HG03139 (cell line): ENCODE measurements at regions not wholly inside any gene's neighbourhood (a gene's known extent, or its start where the extent isn't known, plus 50 kb on each side); places are given as distances from the start of the nearest gene placed in this dataset.

ENCODE experiments used
- ATAC-seq: cut with Tn5 transposase; IDR thresholded peaks from one replicate; pipeline ENCODE4 v1.9.1; 2021; ENCODE audit not compliant: unreplicated experiment

DNA sequence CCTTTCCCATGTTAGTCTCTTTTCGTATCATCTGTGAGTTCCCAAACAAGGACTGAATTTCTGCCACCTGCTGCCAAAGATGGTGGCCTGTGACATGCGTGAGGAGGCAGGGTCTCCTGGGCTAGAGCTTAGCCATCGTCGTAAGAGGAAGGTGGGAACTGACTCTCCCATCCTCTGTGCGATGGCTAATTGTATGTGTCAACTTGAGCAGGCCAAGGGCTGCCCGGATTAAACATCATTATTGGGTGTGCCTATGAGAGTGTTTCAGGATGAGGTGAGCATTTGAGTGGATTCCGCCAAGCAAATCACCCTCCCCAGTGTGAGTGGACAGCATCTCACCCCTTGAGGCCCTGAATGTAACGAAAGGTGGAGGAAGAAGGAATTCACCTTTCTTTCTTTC is 220.7 kb upstream of the DIO3 start:
- no peak for ATAC-seq

DNA sequence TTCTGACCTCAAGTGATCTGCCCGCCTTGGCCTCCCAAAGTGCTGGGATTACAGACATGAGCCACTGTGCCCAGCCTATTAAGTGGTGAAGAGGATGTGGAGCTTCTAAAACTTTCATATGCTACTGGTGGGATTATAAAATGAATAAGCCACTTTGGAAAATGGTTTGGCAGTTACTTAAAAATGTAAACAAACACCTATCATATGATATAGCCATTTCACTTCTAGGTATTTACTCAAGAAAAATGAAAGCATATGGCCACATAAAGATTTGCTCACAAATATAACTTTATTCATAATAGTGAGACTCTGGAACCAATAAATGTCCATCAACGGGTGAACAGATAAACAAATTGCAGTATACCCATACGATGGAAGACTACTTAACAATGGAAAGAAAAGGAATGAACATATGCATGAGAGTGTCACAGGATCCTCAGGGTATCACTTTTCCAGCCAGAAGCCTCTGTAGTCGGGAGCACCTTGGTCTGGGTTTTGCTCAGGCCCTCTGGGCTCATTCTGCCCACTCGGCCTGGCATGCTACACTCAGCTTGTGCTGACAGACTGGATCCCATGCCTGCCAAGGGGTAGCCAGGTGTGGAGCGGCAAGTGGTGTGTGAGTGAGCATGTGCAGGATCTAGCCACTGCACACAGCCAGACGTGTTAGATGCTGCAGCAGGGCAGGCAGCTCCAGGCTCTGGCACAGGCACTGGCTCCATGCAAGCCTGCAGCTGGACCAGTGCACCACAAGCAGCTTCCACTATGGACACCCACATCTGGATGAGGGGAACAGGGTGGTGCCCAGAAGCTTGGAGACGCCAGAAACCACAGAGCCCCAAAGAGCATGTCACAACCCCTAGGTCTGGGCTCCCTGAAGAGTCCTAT is 213.2 kb upstream of the DIO3 start:
- ATAC-seq, result no peak

DNA sequence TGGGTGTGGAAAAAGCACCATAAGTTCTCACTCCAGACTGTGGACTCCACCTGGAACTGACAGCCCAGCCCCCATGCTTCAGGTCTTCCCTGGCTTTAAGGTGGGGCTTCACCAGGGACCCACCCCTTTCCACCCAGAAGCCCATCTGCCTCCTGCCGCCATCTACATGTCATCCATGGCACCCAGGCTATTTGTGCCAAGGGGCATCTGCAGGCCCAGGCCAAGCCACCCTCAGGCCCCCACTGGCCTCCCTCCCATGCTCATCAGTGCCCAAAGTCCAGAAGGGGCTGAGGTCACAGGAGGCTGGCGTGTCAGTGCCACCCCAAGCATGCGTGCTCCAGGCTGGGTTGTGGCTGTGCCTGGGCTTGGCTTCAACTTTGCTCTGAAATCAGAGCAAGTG is 212.2 kb upstream of the DIO3 start:
- ATAC-seq, result no peak

GRCh38 chr14:101350021-101350420 is 211.3 kb upstream of the DIO3 start:
- no peak for ATAC-seq

- ATAC-seq, result no peak
These were observed 210.6 kb upstream of the DIO3 start for GRCh38 chr14:101350691-101351090.

- ATAC-seq, result no peak
These were observed 210.1 kb upstream of the DIO3 start for GRCh38 chr14:101351146-101351545.

DNA sequence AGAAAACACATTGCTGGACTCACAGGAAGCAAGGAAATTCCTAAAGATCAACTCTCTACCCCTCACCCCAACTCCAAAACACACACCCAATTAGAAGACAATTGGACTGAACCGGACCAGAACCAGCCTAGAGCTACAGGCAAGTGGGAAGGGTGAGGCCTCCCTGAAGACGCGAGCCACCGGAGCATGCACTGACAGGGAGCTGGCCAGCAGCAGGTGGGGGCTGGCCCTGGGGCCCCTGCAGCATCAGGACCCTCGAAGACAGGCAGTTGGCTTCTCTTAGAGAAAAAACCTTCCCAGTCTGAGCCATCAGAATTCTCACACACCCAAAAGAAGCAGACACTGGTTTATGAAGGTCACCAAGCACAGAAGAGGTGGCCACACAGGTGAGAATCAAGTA is 209.5 kb upstream of the DIO3 start:
- no peak for ATAC-seq

DNA sequence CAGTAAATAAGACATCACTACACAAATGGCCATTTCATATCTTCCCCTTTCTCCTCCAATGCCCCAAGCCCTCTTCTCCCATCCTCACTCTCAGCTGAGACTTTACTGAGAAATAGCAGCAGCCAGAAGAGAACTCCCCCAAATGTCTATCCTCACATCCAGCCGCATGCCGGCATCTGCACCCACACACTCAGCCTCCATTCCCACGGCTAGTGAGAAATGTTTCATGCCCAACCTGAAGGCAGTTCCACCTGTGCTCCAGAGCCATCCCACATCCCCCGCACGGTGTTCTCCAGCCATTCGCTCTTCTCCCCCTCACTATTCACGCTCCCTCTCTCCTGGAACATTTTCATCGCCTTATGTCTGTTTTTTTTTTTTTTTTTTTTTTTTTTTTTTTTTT is 208.7 kb upstream of the DIO3 start:
- no peak for ATAC-seq

DNA sequence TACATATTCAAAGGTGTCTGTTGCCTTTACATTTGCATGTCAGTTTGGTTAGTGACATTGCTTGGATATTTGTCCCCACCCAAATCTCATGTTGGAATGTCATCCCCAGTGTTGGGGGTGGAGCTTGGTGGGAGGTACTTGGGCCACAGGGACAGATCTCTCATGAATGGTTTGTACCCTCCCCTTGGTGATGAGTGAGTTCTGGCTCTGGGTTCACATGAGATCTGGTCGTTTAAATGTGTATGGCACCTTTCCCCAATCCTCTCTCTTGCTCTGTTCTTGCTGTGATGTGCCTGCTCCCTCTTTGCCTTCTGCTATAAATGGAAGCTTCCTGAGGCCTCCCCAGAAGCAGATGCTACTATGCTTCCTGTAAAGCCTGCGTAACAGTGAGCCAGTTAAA is 207.9 kb upstream of the DIO3 start:
- ATAC-seq, result no peak

- ATAC-seq, result no peak
These were observed 206.6 kb upstream of the DIO3 start for GRCh38 chr14:101354726-101355125.

DNA sequence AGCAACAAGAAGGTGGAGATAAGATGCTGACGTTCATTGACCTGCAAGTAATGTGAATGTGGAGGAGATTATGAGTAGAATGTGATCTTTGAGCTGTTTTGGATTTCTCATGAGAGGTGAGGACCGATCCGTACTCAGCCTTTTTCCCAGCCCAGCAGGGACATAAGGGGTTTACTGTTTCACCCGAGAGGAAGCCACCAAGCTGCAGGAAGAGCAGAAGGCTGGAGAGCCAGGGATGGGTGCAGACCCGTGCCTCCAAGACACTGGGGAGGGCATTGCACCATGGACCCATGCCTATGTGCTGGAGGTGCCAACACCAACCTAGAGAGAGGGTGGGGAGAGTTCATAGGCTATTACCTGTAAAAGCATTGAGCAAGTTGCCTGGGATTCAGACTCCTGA is 206.0 kb upstream of the DIO3 start:
- no peak for ATAC-seq

DNA sequence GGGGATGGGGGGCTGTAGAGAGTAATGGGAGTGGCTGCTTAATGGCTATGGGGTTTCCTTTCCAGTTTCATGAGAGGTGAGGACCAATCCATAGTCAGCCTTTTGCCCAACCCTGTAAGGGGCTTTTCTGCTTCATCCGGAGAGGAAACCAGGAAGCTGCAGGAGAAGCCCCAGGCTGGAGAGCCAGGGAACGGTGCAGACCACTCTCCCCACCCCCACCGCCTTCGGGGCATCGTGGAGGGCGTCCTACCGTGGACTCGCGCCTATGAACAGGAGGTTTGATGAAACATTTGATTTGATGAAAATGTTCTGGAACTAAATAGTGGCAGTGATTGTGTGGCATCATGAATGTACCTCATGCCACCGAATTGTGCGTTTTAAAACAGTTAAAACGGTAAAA is 204.3 kb upstream of the DIO3 start:
- ATAC-seq, result no peak

- no peak for ATAC-seq
These were observed 203.6 kb upstream of the DIO3 start for GRCh38 chr14:101357559-101358319.

GRCh38 chr14:101358320-101359125 is 202.8 kb upstream of the DIO3 start:
- ATAC-seq, result no peak

DNA sequence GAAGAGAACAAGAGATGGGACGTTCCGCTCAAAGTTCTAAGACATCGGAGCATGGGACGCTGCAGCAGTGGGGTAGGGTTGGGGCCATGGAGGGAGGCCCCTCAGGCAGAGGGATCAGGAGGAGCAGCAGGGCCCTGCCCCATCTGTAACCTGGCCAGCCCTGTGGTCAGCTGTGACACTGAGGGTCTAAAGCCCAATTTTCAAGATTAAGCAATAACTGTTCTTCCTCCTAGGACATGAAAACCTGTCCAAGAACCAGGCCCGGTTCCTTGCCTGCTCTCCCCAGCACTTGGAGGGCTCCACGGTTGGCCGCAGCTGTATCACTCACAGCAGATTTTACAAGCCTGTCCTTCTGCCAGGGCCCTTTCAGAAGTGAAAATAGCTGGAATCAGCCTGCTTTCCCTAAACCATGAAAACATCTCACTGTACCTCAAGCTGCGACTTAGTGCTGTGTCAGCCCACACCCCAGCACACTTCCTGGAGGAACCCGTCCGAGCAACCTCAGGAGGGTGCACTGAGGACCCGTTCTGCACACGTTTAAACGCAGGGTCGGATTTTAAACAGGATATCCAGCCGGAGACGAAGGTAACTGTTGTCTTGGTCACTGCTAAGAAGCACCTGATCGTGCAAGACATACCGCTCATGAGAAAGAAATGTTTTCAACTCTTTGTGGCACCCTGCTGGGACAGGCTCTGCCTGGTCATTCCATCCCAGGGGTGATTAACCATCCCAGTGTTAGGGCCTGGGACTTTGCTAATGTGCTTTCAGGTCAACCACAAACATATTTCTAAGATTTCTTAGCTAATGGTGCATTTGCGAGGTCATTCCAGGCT is 201.9 kb upstream of the DIO3 start:
- ATAC-seq, result no peak

DNA sequence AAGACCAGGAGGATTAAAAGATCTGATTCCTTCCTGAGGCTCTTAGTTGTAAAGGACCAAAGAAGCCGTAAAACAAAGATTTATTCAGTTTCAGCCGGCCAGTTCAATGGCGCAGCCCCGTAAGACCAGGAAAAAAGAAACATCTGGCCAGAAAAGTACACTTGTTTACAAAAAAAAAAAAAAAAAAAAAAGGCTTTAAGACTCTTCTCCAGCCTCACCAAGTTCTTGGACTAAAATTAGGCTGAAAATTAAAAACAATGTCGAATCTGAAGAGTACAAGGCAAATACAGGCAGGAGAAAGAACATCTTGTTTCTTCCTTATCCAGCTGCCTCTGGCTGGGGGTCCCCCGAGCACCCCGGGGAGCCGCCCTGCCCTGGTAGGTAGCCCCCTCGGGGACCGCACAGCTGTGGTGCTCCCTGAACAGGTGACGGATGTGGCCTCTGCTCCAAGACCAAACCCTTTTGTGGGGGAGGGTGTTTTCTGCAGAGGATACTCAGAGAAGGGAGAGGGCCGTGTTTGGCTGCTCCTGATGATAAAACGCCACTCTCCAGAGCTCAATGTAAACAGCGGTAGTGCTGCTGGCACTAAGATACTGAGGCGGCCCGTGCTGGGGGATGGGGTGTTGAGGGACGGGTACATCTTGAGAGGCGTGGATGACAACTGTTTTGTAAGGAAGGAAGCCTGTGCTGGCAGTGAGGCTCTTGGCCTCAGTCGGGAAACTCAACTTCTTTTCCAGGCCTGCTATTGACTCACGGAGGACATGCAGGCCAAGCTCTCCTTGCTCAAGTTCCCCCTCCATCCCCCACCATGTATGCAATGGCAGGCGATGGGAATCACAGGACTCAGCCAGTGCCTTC is 201.0 kb upstream of the DIO3 start:
- no peak for ATAC-seq

GRCh38 chr14:101361044-101361443 is 200.3 kb upstream of the DIO3 start:
- ATAC-seq, result no peak

GRCh38 chr14:101361451-101362433 is 199.6 kb upstream of the DIO3 start:
- ATAC-seq, result no peak
